ENCODE measurements at regions not wholly inside any gene's neighbourhood (a gene's known extent, or its start where the extent isn't known, plus 50 kb on each side); places are given as distances from the start of the nearest gene placed in this dataset.
"Not testable (repeated sequence)": the region's sequence is repeated elsewhere in the genome, so short reads cannot be mapped to it uniquely, and the experiment has no call there.

- Mint-ChIP-seq H3K4me1 (ENCODE audit: unreplicated experiment) (no peaks in the 10 kb centered on the region), H3K4me3 (ENCODE audit: unreplicated experiment) (no peak overlapping the region), H3K27me3 (ENCODE audit: unreplicated experiment) (no peaks in the 10 kb centered on the region), H3K36me3 (ENCODE audit: low read depth, unreplicated experiment) (peaks cover 5% of the 10 kb centered on the region), H3K9me3 (ENCODE audit: unreplicated experiment) (no peaks in the 10 kb centered on the region), H3K27ac (ENCODE audit: unreplicated experiment) (no peak overlapping the region)
- peak; percentile 2 for DNase-seq (ENCODE audit: low spot score)
- TF ChIP-seq CTCF (IDR thresholded peaks at IDR 0.05; ENCODE audit: unreplicated experiment) = peak; percentile 71
These were observed 53.9 kb upstream of the HEPH start for GRCh38 chrX:66110112-66110511.

- H3K27ac Mint-ChIP-seq (ENCODE audit: unreplicated experiment); H3K4me1 Mint-ChIP-seq (ENCODE audit: unreplicated experiment); H3K27me3 Mint-ChIP-seq (ENCODE audit: unreplicated experiment); H3K4me3 Mint-ChIP-seq (ENCODE audit: unreplicated experiment); H3K9me3 Mint-ChIP-seq (ENCODE audit: unreplicated experiment); H3K36me3 Mint-ChIP-seq (ENCODE audit: low read depth, unreplicated experiment); DNase-seq (ENCODE audit: low spot score): not testable (repeated sequence)
These were observed 56.2 kb upstream of the HEPH start for GRCh38 chrX:66107860-66108259.

- not testable (repeated sequence) for H3K36me3 Mint-ChIP-seq (ENCODE audit: low read depth, unreplicated experiment); H3K27me3 Mint-ChIP-seq (ENCODE audit: unreplicated experiment); H3K9me3 Mint-ChIP-seq (ENCODE audit: unreplicated experiment); H3K27ac Mint-ChIP-seq (ENCODE audit: unreplicated experiment); H3K4me1 Mint-ChIP-seq (ENCODE audit: unreplicated experiment); H3K4me3 Mint-ChIP-seq (ENCODE audit: unreplicated experiment); DNase-seq (ENCODE audit: low spot score)
These were observed 61.6 kb upstream of the HEPH start for GRCh38 chrX:66102398-66102797.

- Mint-ChIP-seq H3K36me3 (ENCODE audit: low read depth, unreplicated experiment) (no peaks in the 10 kb centered on the region), H3K27ac (ENCODE audit: unreplicated experiment) (no peak overlapping the region), H3K4me3 (ENCODE audit: unreplicated experiment) (no peak overlapping the region), H3K9me3 (ENCODE audit: unreplicated experiment) (no peaks in the 10 kb centered on the region), H3K27me3 (ENCODE audit: unreplicated experiment) (peaks cover under 1% of the 10 kb centered on the region), H3K4me1 (ENCODE audit: unreplicated experiment) (no peaks in the 10 kb centered on the region)
- no peak for DNase-seq (ENCODE audit: low spot score)
- no peak for TF ChIP-seq CTCF (IDR thresholded peaks at IDR 0.05; ENCODE audit: unreplicated experiment)
These were observed 58.3 kb upstream of the VSIG4 start for GRCh38 chrX:66098162-66098561.

- not testable (repeated sequence) for DNase-seq (ENCODE audit: low spot score); H3K9me3 Mint-ChIP-seq (ENCODE audit: unreplicated experiment); H3K27me3 Mint-ChIP-seq (ENCODE audit: unreplicated experiment); H3K27ac Mint-ChIP-seq (ENCODE audit: unreplicated experiment); H3K4me1 Mint-ChIP-seq (ENCODE audit: unreplicated experiment); H3K4me3 Mint-ChIP-seq (ENCODE audit: unreplicated experiment); H3K36me3 Mint-ChIP-seq (ENCODE audit: low read depth, unreplicated experiment)
These were observed 57.1 kb upstream of the VSIG4 start for GRCh38 chrX:66096987-66097386.

- not testable (repeated sequence) for DNase-seq (ENCODE audit: low spot score); H3K36me3 Mint-ChIP-seq (ENCODE audit: low read depth, unreplicated experiment); H3K27ac Mint-ChIP-seq (ENCODE audit: unreplicated experiment); H3K9me3 Mint-ChIP-seq (ENCODE audit: unreplicated experiment); H3K4me1 Mint-ChIP-seq (ENCODE audit: unreplicated experiment); H3K27me3 Mint-ChIP-seq (ENCODE audit: unreplicated experiment); H3K4me3 Mint-ChIP-seq (ENCODE audit: unreplicated experiment)
These were observed 50.1 kb upstream of the VSIG4 start for GRCh38 chrX:66090004-66090403.

Data from endothelial cell (in vitro differentiated cells).